HG02610 (cell line): ENCODE measurements at regions not wholly inside any gene's neighbourhood (a gene's known extent, or its start where the extent isn't known, plus 50 kb on each side); places are given as distances from the start of the nearest gene placed in this dataset.
"Not testable (repeated sequence)": the region's sequence is repeated elsewhere in the genome, so short reads cannot be mapped to it uniquely, and the experiment has no call there.

ENCODE experiments used
- ATAC-seq: cut with Tn5 transposase; IDR thresholded peaks from one replicate; pipeline ENCODE4 v1.9.1; 2021; ENCODE audit warnings: mild to moderate bottlenecking, moderate library complexity; ENCODE audit not compliant: unreplicated experiment

DNA sequence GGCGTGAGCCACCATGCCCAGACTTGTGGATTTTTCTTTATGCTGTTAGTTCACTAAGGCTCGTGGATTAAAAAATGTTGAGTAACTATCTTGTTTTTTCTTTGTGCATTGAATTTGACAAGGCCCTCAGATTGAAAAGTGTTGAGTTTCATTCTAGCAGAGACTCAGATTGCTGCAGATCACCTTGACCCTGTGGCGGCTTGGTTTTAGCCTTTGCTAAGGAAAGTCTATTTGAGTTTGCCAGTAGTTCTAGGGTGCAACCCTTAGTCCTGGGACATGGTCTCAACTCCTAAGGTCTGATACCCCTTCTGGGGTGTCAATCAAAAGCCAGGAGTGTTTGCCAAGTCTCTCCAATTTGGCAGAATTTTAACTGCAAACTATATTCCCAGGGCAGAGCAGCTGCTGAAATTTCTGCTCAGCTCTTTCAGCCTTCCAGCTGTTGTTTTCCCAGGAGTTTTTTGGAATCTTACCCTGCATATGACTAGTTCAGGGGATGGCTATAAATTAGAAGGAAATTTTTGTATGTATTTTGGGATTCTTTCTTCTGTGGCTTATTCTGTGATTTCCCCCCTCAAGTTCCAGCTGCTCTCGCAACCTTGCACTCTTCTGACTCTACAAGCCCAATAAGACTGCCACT is 84.3 kb upstream of the HAND1 start:
- ATAC-seq = no peak

DNA sequence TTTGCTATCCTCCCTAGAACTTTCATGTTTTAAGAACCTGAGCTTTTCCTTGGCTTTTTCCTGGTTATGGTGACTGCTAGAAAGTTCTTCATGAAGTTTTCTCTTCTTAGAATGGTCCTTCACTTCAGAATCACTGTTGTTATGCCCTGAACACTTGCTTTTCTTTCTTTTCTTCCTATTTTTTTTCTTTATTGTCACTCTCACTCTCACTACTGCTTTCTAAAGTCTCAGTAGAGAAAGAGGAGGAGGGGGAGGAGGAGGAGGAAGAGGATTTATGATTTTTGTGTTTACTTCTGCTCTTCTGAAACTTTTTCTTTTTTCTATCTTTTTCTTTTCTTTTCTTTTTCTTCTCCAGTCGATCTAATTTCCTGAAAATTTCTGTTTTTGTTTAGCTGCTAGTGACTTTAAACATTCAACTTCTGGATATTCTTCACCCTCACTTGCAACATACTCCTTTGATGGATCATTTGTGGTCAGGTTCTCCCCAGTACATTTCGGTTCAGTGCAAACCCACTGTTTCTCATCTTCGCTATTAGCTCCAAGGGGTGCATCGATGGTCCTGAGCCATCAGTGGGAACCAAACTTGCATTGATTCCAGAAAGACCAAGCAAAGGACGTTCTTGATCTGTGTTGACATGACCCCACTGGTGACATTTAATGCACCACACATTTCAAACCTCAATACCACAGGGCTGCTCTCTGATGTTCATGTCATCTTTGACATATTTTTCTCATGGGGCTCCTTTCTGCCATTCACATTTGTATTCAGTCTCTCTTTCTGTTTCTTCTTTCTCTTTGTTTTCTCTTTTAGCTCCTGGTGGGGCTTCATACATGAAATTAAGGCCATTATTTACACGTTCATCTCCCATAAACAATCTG is 81.6 kb upstream of the HAND1 start:
- no peak for ATAC-seq

DNA sequence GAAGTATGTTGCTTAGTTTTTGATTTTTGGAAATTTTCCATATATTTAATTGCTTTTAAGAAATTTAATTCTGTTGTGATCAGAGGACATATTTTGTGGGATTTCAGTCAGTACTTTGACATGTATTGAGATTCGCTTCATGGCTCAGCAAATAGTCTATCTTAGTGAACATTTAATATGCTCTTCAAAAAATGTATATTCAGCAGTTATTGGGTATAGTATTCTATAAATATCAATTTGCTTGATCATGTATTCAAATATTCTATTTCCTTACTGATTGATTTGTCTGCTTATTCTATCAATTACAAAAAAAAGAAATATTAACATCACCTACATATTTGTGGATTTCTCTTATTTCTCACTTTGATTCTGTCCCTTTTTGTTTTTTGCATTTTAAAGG is 79.5 kb upstream of the HAND1 start:
- no peak for ATAC-seq

DNA sequence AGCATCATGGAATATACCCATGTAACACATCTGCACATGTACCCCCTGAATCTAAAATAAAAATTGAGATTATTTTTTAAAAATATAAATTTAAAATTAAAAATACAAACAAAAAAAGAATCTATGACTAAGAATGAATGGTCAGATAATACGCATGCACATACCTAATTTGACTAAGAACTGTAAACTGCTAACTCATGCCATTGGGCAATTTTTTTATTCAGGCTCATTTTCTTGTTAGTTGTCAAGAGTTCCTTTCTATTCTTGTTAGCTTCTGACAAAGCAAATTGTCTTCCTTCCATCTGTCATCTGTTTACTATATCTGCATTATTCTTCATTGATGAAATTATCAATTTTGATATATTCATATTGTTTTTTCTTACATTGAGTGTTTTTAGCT is 69.5 kb upstream of the HAND1 start:
- ATAC-seq = no peak

DNA sequence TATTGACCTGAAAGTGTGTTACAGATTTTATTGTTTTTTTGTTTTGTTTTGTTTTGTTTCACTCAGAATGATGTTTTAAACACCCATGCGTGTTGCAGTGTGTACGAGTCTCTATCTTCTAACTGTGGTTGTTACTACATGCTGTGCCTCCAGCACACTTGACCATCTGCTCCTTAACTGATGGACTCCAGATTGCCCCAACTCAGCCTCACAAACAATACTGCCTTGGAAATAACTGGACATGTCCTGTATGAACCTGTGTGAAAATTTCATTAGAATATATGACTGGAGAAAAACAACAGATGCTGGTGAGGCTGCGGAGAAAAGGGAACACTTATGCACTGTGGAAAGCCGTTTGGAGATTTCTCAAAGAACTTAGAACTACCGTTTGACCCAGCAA is 68.7 kb upstream of the HAND1 start:
- ATAC-seq = no peak

DNA sequence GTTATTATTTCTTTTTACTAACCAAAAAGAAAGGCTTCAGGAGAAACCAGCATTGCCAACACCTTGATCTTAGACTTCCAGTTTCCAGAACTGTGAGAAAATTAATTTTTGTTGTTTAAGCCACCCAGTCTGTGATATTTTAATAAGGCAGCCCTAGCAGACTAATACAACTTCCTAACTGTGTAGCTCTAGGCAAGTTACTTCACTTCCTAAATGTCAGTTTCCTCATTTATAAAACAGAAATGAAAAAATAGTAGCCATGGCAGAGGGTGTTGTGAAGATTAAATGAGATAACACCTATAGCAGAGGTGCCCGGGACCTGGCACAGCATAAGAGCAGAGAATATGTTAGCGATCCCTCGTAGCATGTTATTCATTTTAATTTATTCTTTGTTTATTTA is 66.6 kb upstream of the HAND1 start:
- no peak for ATAC-seq

DNA sequence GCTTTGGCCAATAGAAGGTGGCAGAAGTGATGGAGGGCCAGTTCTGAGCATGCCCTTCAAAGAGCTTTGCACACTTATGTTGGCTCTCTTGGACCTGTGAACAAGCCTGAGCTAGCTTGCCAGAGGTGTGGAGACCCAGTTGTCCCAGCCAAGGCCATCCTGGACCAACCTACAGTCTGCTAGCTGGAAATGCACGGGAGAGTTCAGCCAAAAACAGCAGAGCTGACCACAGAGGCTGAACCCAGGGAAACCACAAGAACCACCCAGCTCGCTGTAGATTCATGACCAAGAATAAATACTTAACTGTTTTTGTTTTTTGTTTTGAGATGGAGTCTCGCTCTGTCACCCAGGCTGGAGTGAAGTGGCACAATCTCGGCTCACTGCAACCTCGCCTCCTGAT is 65.4 kb upstream of the HAND1 start:
- ATAC-seq = no peak

DNA sequence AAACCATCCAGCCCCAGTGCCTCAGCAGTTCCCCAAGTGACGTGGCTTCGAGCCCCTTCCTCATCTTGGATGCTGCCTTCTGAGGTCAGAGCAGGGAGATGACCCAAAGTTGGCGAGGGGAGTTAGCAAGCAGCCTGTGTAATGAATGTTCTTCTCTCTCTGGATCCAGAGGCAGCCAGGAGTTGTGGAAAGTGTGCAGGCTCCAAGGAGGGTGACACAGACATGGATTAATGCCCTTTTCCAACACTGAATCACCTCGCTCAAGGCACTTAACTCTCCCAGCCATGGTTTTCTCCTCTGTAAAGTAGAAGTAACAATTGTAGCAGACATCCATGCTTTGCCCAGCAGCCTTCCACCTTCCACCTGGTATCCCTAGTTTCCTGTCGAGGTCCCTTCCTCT is 64.6 kb upstream of the HAND1 start:
- ATAC-seq = no peak

DNA sequence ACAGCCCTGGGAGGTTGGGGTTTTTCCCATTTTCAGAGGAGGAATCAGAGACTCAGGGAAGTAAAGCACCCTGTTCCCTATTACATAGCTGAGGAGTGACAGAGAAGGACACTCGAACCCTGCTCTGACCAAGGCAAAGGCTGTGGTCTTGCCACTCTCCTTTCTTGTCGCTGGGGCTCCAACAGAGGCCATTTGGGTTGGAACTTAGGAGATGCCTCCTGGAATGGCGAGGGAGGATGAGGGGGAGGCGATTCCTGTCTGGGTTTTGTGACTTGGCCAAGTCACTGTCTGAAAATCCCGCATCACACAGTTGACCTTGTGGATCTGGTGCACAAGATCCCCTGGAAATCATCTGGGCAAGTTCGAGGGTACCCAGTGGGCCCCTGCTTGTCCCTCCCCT is 64.0 kb upstream of the HAND1 start:
- ATAC-seq = no peak

DNA sequence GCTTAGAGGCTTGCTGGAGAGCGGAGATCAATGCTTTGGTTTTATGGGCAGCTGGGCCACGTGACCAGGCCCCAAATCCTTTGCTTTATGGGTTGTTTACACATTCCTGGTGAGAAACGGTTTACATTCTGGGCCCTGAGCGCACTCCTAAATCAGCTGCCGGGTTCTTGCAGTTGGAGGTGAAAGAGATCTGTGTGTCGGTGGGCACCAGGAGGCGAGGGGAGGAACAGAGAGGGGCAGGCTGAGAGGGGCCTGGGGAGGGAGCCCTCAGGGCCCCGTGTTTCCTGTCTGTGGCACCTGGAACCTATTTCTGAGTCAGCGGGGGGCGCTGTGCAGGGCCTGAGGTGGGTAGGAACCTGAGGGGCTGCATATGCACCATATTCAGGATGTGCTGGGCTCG is 63.5 kb upstream of the HAND1 start:
- no peak for ATAC-seq

DNA sequence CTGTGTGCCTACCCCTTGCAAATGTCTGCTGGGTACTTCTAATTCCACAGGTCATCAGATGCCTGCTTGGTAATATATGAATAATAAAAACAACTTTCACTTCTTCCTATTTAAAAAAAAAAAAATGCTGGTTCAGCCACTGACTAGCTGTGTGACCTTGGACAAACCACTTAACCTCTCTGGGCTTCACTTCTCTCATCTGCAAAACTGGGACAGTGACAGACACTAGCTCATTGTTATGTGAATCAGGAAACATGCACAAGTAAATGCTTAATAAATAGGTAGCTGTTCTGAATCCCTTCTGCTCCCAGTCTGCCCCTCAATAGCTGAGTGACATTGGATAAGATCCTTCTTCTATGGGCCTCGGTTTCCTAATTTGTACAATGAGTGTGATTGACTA is 62.6 kb upstream of the HAND1 start:
- no peak for ATAC-seq

DNA sequence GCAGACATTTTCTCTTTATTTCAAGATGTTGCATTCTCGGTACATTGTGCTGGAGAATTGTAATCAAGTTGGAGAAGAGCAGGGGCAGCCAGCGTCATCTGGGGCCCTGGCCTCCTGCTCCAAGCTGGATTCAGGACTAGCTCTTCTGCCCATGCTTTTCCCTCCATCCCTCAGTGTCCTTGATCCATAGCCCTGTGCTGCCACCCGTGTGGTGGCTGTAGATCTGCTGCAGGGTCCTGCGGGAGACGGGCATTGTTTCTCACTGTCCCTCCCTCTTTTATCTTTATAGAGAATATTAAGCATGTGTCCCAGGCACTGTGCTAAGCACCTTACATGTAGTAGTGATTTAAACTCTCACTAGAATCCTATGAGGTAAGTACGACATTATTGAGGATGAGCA is 60.5 kb upstream of the HAND1 start:
- no peak for ATAC-seq

DNA sequence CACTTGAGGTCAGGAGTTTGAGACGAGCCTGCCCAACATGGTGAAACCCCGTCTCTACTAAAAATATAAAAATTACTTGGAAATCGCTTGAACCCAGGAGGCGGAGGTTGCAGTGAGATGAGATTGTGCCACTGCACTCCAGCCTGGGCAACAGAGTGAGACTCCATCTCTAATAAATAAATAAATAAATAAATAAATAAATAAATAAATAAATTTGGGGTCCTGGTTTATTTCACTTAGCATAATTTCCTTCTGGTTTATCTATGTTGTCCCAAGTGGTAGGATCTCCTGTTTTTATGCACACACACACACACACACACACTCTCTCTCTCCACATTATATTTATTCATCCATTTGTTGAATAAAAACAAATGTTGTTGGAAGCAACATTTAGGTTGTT is 58.4 kb upstream of the HAND1 start:
- ATAC-seq = not testable (repeated sequence)

DNA sequence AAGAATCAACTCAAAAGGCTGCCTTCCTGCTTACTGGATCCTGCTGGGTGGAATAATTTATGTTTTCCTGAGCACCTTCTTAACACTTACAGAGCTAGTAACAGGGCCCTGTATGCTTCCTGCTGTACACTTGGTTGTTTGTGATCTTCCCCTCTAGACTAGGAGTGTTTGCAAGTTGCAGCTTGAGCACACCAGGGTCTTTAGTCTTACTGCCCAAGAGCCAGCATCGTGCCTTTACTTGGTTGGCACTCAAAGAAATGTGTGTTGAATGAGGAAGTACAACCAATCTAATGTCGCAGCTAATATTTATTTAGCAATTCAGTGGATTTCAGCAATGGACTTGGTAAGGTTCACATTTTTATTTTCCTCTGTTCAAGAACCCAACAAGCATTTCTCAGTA is 57.5 kb upstream of the HAND1 start:
- no peak for ATAC-seq

DNA sequence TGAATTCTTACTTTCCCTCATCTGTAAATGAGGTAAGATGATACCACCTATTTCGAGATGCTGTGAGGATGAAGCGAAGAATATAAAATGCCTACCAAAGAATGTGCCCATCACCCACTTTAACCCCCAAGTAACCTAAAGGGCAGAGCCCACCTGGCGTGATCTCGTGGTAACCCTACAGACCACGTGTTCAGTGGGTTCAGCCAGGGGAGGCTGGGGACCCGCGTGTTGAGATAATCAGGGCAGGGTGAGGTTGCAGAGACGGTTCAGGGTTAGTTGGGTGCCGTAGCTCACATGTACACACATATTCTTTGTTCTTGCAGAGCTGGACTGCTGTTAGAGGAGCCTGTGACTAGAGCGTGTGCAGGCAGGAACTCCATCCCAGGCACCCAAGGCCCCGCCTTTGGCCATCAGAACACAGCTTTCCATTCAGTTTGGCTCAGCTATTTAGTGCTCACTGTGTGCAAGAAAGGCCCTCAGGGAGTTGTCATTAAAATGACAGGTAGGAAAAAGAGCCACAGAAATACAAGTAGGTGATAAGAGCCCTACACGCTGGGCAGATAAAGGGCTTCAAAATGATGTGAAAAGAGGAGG is 56.5 kb upstream of the HAND1 start:
- ATAC-seq = no peak

DNA sequence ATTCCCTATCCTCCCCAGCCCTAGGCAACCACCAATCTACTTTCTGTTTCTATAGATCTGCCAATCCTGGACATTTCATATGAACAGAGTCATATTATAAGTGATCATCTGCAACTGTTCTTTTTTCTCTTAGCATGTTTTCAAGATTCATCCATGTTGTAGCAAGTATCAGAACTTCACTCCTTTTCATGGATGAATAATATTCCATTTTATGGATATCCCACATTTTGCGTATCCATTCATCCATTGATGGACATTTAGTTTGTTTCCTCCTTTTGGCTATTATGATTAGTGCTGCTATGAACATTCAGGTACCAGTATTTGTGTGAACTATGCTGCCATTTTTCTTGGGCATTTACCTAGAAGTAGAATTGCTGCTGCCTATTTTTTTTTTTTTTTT is 51.3 kb upstream of the HAND1 start:
- no peak for ATAC-seq

DNA sequence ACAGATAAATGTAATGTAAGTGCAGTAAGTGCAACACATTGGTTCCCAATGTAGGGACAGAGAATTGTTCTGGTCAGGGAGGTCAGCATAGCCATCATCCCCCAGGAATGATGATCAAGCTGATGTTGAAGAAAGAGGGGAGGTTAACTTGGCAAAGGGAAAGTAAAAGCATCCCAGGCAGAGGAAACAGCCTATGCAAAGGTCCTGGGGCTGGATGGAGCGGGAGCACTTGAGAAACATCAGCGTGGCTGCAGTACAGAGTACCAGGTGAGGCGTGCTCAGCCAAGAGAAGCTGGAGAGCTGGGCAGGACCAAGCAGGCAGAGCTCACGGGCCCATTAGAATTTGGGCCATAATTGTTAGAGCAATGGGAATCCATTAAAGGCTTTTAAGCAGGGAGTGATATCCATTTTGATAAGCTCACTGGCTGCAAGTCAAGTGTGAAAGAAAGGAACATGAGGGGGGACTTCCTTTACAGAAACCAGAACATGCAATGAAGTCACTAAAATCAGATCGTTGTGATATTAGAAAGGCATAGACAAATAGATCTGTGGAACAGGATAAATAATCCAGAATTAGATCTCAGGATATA is 50.1 kb upstream of the HAND1 start:
- ATAC-seq = no peak
